ENCODE measurements at regions not wholly inside any gene's neighbourhood (a gene's known extent, or its start where the extent isn't known, plus 50 kb on each side); places are given as distances from the start of the nearest gene placed in this dataset.
"Not testable (repeated sequence)": the region's sequence is repeated elsewhere in the genome, so short reads cannot be mapped to it uniquely, and the experiment has no call there.

GRCh38 chr5:97545886-97546535 lies 363.0 kb upstream of the RIOK2 start:
- DNase-seq, result no peak

GRCh38 chr5:97547430-97547829 lies 364.4 kb upstream of the RIOK2 start:
- no peak for DNase-seq

- no peak for DNase-seq
These were observed 365.1 kb upstream of the RIOK2 start for GRCh38 chr5:97547999-97548738.

GRCh38 chr5:97548739-97549080 lies 365.7 kb upstream of the RIOK2 start:
- no peak for DNase-seq

GRCh38 chr5:97549496-97549895 lies 366.4 kb upstream of the RIOK2 start:
- no peak for DNase-seq

- no peak for DNase-seq
These were observed 367.1 kb upstream of the RIOK2 start for GRCh38 chr5:97550164-97550563.

GRCh38 chr5:97550818-97551217 lies 367.8 kb upstream of the RIOK2 start:
- no peak for DNase-seq

- no peak for DNase-seq
These were observed 370.8 kb upstream of the RIOK2 start for GRCh38 chr5:97553604-97554452.

GRCh38 chr5:97554977-97555643 lies 372.1 kb upstream of the RIOK2 start:
- no peak for DNase-seq

- DNase-seq, result no peak
These were observed 372.6 kb upstream of the RIOK2 start for GRCh38 chr5:97555644-97555981.

GRCh38 chr5:97559827-97560598 lies 377.0 kb upstream of the RIOK2 start:
- DNase-seq, result no peak

- no peak for DNase-seq
These were observed 377.5 kb upstream of the RIOK2 start for GRCh38 chr5:97560599-97560993.

- DNase-seq, result no peak
These were observed 380.1 kb upstream of the RIOK2 start for GRCh38 chr5:97563050-97563657.

GRCh38 chr5:97568382-97568781 lies 385.3 kb upstream of the RIOK2 start:
- no peak for DNase-seq

- DNase-seq, result no peak
These were observed 387.2 kb upstream of the RIOK2 start for GRCh38 chr5:97570242-97570641.

GRCh38 chr5:97575322-97575721 lies 392.3 kb upstream of the RIOK2 start:
- DNase-seq, result no peak

GRCh38 chr5:97576956-97577355 lies 393.9 kb upstream of the RIOK2 start:
- no peak for DNase-seq

- not testable (repeated sequence) for DNase-seq
These were observed 396.9 kb upstream of the RIOK2 start for GRCh38 chr5:97579977-97580376.

- DNase-seq, result no peak
These were observed 397.7 kb upstream of the RIOK2 start for GRCh38 chr5:97580746-97581145.

GRCh38 chr5:97591781-97592180 lies 408.7 kb upstream of the RIOK2 start:
- no peak for DNase-seq

- no peak for DNase-seq
These were observed 417.4 kb upstream of the RIOK2 start for GRCh38 chr5:97600486-97600885.

GRCh38 chr5:97601651-97602050 lies 418.6 kb upstream of the RIOK2 start:
- DNase-seq, result no peak
